GM21367 (cell line): ENCODE measurements at regions not wholly inside any gene's neighbourhood (a gene's known extent, or its start where the extent isn't known, plus 50 kb on each side); places are given as distances from the start of the nearest gene placed in this dataset.

ENCODE experiments used
- ATAC-seq: cut with Tn5 transposase; IDR thresholded peaks from one replicate; pipeline ENCODE4 v1.9.1; 2021; ENCODE audit not compliant: unreplicated experiment

DNA sequence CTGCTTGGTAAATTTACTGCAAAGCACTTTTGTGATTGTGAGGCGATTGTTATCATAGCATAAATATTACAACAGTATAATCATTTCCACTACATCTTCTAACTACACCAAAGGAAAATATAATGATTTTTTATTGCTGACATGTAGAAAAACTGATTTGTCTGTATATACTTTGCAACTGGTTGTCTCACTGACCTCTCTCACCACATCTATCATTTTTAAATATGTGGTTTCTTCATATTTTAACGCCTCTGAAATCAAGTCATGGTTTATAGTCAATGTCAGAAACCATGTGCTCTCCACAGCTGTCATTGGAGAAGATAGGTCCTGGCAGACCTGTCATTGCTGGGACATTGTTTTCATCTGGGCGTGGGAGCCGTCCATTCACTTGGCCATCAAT, 315.4 kb upstream of the KLF6 start:
- ATAC-seq, result no peak

DNA sequence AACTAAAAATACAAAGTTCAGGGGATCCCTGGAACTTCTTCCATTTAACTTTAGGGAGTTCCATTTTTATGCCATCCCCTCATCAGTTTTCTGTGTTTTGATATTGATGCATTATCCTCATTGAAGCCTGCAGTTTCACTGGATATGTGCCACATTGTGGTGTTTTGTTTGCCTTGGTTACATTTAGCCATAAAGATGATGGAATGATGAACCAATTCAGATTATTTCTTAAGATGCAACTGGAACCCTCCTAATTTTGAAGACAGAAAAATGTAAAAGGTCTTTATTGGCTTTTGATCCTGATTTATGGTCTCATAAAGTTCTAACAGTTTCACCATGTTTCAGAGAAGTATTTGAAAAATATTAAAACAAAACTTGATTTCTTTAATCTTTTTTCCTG, 314.2 kb upstream of the KLF6 start:
- no peak for ATAC-seq

DNA sequence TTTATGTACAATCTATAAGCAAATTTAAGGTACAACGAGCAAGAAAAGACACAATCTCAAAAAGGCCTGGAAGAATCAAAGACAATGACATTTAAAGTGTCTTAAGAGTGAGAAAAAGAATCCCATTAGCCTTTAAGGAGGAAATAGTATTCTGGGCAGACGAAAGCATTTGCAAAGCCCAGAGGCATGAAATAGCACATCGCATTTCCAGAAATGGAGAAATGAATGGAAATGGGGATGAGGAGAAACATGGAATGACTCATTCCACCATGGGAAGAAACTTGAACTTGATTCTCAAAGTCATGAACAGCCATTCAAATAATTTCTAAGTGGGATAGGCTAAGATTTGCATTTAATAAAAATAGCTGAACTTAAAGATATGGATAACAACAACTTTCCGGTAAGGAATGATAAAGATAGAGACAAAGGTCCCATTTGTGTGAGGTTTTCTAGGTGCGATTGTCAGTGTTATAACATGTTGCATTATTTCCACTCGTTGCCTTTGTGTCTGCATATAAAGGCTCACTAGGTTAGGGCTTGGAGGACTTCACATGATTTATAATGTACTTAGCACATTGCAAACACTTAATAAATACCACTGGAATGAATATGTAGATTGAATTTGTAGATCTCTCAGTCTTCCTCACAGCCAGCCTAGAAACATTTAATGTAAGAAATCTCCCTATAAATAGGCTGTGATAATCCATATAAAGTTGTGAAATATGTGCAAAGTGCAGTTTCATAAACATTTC, 310.3 kb upstream of the KLF6 start:
- ATAC-seq, result no peak

DNA sequence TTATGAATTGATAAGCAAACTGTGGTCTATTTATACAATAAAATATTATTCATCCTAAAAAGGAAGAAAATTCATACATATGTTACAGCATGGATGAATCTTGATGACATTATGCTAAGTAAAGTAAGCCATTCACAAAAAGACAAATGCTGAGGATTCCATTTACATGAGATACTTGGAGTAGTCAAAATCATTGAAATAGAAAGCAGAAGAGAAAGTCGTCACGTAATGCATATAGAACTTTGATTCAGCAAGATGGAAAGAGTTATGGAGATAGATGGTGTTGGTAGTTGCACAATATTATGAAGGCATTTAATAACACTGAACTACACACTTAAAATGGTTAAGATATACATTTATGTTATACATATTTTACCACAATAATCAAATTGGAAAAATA, 309.7 kb upstream of the KLF6 start:
- no peak for ATAC-seq

DNA sequence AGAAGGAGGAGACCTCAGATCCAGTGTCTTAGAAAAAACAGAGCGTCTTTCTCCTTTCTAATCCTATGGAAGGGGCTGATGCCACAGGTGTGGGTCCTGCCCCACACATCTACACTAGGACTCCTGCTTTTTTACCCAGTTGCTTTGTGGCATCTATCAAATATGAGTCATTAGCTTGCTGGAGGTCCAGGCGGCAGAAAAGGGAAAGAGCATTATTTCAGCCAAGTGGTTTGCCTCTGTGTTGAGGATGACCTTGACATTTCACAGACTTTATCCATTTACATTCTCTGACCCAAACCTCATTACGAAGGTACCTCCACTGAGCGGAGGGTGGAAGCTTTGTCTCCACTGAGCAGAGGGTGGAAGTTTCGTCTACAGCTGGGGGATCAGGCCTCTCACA, 308.4 kb upstream of the KLF6 start:
- ATAC-seq, result no peak

DNA sequence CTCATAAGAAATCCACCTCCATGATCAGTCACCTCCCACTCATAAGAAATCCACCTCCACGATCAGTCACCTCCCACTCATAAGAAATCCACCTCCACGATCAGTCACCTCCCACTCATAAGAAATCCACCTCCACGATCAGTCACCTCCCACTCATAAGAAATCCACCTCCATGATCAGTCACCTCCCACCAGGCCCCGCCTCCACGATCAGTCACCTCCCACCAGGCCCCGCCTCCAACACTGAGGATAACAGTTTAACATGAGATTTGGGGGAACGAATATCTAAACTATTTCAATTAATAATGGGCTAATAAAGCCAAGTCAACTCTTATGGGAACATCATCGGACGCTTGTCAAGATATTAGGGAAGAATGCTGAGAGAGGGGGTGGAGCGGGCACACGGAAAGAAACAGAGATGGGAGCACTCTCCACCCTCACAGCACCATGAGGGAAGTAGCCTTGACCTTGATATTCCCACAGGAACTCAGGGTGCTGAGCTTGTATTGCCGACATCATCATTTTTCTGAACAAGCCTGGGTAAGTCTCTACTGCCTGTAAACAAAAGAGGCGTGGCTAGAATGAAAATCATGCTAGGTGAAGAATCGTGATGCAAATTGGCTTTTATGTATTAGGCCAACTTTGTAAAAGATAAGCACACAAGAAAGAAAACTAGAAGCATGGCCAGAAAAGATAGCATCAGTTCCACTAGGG, 303.5 kb upstream of the KLF6 start:
- ATAC-seq, result no peak

DNA sequence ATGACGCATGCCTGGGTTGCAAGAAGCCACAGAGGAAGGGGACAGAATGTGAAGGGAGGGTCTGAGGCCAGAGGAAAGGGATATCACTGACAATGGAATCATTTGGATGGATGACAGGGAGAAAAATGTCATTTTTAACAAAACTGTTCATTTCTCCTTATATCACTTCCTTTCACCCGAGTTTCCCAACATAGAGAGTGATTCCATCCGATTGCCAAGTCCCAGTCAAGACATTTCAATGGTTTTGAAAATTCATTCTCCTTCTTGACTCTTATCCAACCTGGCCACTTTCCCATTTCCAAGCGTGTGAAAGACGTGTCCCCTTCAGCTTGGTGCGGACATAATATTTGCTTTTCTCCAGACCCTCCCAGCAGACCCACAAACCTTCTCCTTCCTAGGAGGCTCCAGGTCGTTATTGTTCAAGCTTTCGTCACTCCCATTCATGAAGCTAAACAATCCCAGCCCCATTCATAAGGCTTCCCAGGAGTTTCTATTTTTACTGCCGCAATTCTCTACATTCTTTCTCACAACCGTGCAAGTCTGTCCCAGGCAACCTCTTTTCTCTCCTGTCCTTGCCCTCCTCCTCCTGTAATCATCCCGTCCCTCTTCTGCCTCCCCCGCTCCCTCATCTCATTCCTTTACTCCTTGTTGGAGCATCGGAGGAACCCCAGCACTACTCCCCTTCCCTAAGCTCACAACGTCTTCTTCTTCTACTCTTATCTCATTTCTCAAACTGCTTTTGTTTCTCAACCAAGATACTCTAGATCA, 301.3 kb upstream of the KLF6 start:
- no peak for ATAC-seq

DNA sequence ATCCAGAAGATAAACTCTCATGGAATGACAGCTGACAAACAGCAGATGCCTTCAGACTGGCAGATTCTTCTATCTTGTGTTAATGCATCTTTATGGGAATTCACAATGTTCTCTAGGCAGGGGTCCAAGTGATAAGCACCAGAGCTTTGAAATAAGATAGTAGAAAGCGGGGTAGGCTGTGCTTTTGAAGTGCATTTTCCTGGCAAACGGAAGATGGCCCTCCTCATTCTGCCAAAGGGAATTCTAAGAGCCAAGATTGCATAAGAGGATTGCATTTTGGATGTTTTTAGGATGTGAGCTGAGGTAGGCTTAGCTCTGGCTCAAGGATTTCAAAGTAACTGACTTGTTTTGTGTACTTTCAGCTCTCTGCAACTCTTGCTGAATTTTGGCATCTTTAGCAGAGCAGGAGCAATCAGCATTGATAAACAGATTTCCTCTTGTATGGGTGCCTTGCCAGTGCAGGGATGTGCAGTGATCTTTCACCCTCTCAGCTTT, 298.5 kb upstream of the KLF6 start:
- no peak for ATAC-seq

DNA sequence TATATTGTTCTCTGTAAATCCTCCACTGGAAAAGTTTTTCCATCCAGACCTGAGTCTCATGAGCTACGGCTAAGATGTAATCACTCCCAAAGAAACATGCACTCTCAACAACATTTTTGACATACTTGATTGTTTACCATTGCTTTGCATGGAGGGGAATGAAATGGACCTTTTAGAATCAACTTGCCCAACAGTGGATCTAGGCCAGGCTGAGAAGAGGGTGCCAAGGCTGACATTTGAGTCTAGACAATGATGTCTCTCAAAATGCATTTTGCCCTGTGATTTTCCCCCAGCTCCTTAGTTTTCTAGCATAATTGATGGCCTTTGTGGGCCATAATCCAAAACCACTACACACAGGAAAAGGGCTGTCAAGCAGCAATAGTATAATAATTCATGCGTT, 297.9 kb upstream of the KLF6 start:
- ATAC-seq, result no peak

DNA sequence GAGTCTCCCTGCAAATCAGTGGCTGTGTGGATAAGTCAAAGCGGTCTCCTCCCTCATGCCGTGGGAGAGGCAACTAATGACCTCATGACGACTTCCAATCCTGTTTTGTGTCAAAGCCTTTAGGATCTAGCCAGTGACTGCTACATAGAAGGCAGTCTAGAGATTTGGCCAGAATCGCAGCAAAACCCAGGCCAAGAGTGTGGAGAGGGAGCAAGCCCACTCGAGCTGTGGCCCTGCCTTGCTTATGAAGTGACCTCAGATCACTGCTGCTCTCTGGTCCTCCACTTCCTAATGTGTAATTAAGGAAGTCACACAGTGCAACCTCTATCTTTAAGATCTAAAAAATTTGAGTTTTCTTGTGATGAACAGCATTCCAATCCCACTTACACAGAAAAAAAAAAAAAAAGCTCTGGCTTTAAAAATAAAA, 296.7 kb upstream of the KLF6 start:
- ATAC-seq, result no peak

DNA sequence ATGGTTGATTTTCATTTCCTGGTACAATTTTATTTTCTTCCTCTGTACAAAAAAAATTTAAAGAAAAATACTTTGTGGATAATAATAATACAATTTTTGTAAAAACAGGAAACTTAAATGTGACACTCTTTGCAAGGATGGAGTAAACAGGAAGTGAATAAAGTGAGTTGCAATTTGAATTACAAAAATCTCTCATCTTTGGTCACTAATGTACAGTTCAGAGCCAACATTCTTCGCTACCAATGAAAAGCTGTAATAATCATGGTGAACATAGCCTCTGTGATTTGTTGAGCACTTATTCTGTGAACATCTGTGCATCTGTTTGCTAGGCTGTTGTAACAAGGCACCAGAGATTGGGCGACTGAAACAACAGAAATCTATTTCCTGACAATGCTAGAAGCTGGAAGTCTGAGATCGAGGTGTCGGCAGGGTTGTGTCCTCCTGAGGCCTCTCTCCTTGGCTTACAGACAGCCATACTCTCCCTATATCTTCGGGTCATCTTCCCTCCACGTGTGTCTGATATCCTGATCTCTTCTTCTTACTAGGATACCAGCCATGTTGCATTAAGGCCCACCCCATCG, 295.3 kb upstream of the KLF6 start:
- ATAC-seq, result no peak

DNA sequence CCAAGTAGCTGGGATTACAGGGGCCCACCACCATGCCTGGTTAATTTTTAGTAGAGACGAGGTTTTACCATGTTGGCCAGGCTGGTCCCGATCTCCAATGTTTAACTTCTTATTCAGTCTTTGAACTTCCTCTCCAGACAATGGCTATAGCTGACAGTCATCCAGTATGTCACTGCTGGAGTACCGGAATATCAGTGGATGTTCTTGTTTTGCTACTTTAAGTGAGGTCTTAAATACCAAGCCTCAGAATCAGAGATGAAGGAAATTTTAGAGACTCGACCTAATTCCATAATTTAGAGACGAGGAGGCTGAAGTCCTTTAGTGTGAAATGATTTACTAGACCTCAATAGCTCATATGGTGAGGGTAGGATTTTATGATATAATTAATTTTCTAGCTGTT, 294.8 kb upstream of the KLF6 start:
- ATAC-seq, result no peak

DNA sequence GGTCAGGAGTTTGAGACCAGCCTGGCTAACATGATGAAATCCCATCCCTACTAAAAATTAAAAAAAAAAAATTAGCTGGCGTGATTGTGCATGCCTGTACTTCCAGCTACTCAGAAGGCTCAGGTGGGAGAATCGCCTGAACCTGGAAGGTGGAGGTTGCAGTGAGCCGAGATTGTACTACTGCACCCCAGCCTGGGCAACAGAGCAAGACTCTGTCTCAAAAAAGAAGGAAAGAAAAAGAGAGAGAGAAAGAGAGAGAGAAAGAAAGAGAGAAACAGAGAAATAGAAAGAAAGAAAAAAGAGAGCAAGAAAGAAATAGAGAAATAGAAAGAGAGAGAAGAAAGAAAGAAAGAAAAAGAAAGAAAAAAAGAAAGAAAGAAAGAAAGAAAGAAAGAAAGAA, 292.8 kb upstream of the KLF6 start:
- no peak for ATAC-seq

DNA sequence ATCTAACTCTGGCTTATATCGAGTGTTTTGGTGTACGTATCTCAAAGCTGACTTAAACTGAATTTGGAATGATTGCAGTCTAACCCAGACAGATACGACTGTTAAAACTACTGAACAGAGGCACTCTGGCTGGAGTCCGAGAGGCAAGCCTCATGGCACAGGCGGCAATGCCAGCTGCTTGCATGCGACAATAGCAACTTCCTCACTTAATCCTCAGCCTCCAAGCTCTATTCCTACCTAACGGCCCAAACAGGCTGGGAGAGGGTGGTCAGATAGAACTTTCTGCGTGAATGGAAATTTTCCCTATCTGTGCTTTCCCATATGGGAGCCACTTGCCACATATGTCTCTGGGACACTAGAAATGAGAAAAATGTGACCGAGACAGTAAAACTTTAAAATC, 292.0 kb upstream of the KLF6 start:
- no peak for ATAC-seq

DNA sequence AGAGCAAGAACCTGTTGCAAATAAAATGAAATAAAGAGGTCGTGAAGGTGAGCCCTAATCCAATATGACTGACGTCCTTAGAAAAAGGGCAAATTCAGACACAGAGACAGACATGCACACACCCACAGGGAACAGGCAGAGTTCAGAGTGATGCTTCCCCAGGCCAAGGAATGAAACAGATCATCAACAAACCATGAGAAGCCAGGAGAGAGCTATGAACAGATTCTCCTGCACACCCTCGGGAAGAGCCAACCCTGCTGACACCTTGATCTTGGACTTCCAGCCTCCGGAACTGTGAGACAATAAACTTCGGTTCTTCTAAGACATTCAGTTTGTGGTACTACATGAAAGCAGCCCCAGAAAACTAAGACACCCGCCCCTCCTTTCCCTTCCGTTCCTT, 290.4 kb upstream of the KLF6 start:
- ATAC-seq, result no peak

DNA sequence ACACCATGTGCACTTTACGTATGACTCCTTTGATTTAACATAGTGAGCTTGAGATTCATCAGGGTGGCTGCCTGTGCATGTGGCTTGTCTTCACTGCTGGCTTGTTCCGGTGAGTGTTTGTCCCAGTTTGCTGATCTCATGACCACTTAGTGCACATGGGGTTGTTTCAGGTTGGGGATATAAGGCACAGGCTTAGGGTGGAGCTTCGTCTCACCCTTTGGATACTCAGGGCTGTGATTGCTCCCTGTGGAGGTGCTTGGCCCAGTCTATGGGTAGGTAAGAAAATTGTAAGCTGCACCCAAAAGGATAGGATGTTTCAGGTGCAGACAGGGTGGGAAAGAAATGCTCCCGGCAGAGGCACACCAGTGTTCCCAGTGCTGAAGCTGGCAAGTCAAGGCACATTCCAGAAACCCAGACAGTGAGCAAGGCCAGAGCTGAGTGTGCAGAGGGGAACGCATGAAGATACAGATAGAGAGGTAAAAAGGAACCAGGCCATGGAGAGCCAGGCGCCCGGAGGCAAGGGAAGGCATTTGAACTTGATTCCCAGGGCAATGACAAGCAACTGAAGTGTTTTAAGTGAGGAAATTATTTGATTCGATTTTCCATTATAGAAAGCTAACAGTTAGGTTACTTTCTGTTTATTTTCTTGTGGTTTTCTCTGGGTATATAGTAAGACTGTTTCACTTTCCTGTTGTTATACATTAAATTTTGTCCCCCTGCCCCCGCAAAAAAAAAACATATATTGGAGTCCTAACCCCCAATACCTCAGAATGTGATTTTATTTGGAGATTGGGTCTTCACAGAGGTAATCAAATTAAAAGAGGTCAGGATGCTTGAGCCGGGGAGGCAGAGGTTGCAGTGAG, 289.8 kb upstream of the KLF6 start:
- no peak for ATAC-seq

DNA sequence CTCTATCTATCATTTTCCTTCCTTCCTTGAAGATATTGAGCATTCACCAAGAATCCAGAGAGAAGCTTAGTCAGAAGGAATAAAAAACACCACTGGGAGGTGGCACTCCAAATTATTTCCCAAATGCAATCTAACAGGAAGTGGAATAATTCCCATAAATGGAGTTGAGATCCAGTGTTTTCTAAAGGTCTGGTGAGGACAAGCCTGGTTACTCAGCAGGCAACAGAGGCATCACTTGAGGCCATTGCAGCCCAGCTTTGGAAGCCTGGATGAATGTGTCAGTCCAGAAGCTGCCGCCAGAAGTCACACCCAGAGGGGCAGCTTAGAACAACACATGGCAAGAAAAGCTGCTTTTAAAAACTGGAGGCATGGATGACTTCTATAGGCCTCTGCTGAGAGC, 288.9 kb upstream of the KLF6 start:
- ATAC-seq, result no peak

DNA sequence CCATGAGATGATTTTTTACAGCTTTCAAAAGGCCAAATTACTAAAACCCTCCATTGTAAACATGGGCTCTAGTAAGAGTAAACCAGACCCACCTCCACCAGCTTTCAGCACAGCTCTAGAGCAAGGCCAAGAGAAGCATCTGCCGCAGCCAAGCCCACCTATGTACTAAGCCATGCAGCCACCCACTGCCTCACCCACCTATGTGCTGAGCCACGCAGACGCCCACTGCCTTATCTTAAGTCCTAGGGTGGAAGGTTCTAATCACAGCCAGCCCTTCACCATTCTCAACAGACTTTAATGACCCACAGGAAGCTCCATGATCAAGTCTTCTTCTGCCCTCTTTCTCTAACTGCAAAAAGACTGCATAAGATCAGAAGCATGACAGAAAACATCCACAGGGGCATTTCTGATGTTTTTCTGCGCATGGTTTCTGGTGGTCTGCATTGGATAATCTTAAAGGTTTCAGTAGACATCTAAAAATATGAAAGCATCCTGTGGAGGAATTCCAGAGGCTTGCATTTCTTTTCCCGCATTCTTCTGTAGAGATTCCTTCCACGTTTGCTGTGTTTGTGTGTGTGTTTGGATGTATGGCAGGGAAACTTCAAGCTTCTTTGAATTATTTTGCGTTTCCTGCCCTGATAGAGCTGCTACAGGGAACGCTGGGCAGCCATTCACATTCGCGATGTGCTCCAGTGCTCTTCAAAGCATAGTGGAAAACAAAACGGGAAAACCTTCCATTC, 286.1 kb upstream of the KLF6 start:
- ATAC-seq, result no peak

DNA sequence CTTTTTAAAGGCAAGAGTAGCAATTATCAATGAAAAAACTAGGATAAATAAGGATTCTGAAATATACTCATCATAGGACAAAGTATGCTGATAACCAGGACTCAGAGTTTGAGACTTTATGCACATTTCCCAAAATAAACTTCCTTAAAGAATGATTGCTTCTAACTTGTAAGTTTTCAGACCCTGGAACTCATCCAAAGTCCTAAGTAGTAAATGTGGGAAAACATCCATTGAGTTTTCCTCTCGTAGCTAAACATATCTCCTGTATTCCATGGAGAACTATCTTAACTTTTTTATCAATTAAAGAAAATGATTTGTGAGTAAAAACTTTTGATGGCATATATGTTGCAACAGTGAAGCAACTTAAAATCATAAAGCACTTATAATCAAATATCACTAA, 285.2 kb upstream of the KLF6 start:
- ATAC-seq, result no peak

DNA sequence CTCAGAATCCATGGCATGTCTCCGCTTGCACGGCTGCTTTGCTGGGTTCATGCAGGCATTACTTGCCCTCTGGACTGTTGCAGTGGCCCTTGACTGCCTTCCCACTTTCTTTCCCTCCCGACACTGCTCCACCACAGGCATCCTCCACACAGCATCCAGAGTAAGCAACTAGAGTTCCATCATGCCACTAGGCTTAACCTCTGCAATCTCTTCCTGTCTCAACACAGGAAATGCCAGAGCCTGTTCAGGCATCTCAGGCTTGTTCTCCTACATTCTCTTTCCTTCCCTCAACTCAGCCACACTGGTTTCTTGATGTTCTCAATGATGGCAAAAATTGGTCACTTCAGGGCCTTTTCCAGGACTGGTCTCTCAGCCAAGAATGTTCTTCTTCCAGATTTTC, 284.5 kb upstream of the KLF6 start:
- ATAC-seq, result no peak
